Posterior vena cava (tissue), 2 donors: ENCODE measurements at regions not wholly inside any gene's neighbourhood (a gene's known extent, or its start where the extent isn't known, plus 50 kb on each side); places are given as distances from the start of the nearest gene placed in this dataset.
"Not testable (repeated sequence)": the region's sequence is repeated elsewhere in the genome, so short reads cannot be mapped to it uniquely, and the experiment has no call there.

Experiments used
- DNase-seq: peaks from one replicate; pipeline ENCODE4 v3.0.0-alpha.2; 2020; ENCODE audit warnings: low spot score
- intact Hi-C, 2 donors: fragments of 100-400 bp; cut with DNase I; formaldehyde crosslinking; loops; one replicate each; pipeline versions ENCODE4 v1.14.1 to v1.14.2; 2022 to 2023
- donor health status: DM: yes; HTN: yes; CAD: no.
- donor health status: DM: yes; HTN: yes; CAD: no.

GRCh38 chr14:48704639-48705038, 881.5 kb downstream of the RPS29 start:
- DNase-seq: no peak

GRCh38 chr14:48703728-48704467, 882.3 kb downstream of the RPS29 start:
- intact Hi-C loops: no loop called here
- DNase-seq: no peak

More at GRCh38 chr14:48704639-48705038, 881.5 kb downstream of the RPS29 start:
- intact Hi-C loops: no loop called here

- DNase-seq, intact Hi-C loops: not testable (repeated sequence)
Observed at GRCh38 chr14:48697362-48697761, 888.8 kb downstream of the RPS29 start.

DNA sequence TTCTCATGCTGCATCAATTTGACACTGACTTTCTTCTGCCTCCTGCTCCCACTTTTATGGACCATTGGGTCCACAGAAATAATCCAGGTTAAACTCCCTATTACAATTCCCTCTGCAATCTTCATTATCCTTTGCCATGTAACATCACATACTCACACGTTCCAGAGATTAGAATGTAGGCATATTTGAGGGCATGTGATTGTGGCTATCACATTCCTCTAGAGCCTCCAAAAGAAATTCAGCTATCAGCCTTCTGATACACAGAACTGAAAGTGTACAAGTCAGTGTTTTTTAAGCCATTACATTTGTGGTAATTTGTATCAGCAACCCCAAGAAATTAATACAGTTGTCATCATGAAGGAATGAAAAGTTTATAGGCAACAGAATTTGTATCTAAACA, 892.4 kb downstream of the RPS29 start:
- intact Hi-C loops: no loop called here
- DNase-seq: no peak

DNA sequence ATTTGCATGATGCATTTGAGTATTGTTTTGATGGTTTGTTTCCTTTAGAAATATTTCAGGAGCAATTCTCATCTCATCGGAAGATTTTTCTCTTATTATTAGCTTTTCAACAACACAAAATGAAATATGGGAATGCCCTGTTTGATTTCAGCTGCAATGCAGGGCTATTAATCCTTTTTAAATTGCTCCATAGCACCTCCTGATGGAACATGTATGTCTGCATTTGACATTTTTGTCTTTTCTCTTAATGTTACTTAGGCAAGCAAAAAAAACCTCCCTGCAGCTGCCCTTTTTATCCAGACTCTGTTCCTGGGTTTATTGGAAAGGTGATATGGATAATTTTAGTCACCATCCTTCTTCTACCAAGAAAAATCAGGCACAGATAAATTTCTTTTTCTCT, 895.8 kb downstream of the RPS29 start:
- no peak for DNase-seq
- intact Hi-C loops: no loop called here

DNA sequence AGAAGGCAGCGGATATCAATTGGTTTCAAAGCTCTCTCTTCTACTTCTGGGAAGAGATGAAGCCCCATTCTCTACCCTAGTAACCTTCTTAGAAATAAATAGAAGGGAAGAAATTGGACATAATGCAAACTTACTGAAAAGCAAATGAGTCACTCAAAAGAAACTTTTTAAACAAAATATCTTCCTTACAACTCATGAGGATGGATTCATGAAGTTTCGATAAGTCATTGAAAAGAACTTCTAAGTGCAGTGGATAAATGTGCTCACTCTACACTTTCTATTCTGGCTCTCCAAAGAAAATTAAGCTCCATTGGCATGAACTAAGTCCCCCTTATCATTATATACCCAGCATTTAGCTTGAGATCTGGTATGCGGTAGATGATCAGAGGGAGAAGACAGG, 899.5 kb downstream of the RPS29 start:
- intact Hi-C loops: no loop called here
- no peak for DNase-seq

DNA sequence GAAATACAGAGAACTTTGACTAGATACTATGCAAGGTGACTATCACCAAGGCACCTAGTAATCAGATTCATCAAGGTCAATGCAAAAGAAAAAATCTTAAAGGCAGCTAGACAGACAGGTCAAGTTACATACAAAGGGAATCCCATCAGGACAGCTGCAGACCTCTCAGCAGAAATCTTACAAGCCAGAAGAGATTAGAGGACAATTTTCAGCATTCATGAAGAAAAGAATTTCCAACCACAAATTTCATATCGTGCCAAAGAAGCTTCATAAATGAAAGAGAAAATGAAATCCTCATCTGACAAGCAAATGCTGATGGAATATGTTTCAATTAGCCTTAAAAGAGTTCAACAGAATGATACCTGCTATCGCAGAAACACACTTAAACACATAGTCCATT, 913.7 kb downstream of the RPS29 start:
- no peak for DNase-seq
- intact Hi-C loops: no loop called here

- no peak for DNase-seq
- intact Hi-C loops: no loop called here
Observed at GRCh38 chr14:48670939-48671338, 915.2 kb downstream of the RPS29 start.

DNA sequence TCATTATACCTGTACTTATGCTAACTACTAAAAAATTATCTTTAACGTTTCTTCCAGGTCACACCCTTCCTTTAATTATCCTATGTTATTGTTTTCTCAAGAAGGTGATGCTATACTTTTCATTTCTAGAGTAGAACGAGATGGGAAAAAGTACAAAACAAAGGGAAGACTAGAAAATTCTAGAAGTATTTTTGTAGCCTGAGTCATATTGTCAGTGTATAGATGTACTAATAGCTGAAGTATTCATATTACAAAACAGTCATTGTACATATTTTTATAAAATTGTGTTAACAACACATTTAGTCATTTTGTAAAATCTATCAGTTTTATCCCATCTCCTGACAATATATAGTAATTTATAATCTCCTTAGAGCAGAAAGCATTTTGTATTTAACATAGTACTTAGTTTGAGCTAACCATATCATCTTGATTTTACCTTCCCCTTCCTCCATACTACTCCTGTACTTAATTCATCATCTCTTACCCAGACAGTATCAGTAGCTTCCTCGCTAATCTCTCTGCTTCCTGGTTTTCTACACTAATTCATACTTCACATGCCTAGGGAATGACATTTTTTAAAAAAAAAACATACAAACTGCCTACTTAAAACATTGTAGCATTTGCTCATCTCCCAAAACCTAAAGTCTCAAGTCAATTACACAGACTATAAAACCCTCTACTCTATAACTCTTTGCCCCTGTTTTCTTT, 920.9 kb downstream of the RPS29 start:
- intact Hi-C loops: no loop called here
- no peak for DNase-seq

DNA sequence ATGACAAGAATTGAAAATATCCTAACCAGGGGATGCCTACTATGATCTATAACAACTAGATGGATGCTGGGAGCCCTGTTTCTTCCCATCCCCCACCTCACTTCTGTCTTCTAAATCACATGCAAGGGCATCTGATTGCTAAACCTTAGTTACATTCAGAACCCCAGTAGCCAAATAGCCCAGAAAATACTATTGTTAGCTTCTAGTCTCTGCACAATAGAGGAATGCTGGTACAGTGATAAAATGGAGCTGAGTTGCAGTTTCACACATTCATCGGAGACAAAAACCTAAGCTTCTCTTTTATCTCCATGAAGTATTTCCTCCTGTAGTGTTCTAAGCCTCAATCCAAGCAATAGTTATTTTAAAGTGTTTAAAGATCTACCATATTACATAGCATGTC, 942.9 kb downstream of the RPS29 start:
- no peak for DNase-seq
- intact Hi-C loops: no loop called here

- intact Hi-C loops: no loop called here
- no peak for DNase-seq
Observed at GRCh38 chr14:48628870-48629269, 953.5 kb upstream of the MDGA2 start.

GRCh38 chr14:48622980-48623379, 947.6 kb upstream of the MDGA2 start:
- DNase-seq: no peak
- intact Hi-C loops: no loop called here

GRCh38 chr14:48618057-48618456, 942.7 kb upstream of the MDGA2 start:
- intact Hi-C loops: no loop called here
- no peak for DNase-seq

DNA sequence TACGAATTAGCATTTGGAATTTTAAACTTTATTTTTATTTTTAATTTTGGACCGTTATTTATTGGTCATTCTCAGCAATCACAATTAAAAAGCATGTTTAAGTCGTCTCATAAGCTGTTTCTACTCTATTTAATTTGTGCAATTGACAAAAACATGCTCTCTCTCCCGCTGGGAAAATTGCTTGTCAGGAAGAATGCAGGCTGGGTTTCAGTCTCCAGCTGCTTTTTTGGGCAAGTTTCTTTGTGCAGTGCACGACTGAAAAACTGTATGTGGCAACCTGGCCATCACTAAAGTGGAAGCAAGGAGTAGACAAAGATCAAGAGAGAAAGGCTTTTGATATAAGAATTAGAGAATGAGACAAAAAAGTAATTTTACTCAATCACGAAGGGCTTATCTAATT, 941.5 kb upstream of the MDGA2 start:
- intact Hi-C loops: no loop called here

DNA sequence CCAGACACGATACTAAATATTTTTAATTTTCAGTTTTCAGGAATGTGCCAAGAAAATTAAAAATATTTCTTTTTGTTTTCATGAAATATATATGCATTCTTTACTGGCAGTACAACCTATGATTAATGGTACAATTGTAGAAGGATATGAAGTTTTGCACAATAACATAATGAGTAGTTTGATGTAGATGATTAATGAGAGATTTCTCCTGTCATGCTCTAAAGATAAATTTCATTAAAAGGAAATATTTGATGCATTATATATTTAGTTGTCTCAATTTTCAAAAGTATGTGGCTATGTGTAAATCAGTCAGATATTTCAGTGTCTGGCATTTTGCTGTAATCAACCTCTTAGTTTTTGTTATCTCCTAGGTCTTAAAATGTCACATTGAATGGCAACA, 940.2 kb upstream of the MDGA2 start:
- DNase-seq: no peak
- intact Hi-C loops: no loop called here

More for the DNA sequence above, 941.5 kb upstream of the MDGA2 start:
- no peak for DNase-seq

DNA sequence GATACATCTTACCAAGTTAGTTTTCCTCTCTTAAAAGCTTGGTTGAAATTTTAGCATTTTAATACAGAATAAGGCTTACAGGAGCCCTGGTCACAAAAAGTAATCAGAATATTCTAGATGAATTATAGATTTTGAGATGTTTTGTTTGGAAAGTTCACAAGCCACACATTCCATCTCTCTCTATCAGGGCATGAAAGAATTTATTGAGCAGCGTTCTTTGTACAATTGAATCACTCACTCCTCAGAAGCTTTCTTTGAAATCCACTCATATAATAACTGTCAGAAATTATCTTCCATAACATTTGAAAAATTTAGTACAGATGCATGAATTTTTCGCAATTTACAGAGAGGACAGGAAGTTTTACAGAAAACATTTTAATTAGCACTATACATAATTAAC, 938.6 kb upstream of the MDGA2 start:
- DNase-seq: no peak
- intact Hi-C loops: no loop called here

DNA sequence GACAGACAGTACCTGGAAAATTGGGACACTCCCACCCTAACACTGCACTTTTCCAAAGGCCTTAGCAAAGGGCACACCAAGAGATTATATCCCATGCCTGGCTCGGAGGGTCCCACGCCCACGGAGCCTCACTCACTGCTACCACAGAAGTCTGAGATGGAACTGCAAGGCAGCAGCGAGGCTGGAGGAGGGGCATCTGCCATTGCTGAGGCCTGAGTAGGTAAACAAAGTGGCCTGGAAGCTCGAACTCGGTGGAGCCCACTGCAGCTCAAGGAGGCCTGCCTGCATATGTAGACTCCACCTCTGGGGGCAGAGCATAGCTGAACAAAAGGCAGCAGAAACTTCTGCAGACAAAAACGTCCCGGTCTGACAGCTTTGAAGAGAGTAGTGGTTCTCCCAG, 931.6 kb upstream of the MDGA2 start:
- DNase-seq, intact Hi-C loops: not testable (repeated sequence)

GRCh38 chr14:48598458-48598857, 923.1 kb upstream of the MDGA2 start:
- intact Hi-C loops: no loop called here

GRCh38 chr14:48586099-48586498, 910.7 kb upstream of the MDGA2 start:
- no peak for DNase-seq
- intact Hi-C loops: loop anchor here in 1 of 2 donors (5.0 kb wide), 1 partner anchor 1026 kb away; no protein-coding TSS in a partner anchor

More at GRCh38 chr14:48598458-48598857, 923.1 kb upstream of the MDGA2 start:
- no peak for DNase-seq

DNA sequence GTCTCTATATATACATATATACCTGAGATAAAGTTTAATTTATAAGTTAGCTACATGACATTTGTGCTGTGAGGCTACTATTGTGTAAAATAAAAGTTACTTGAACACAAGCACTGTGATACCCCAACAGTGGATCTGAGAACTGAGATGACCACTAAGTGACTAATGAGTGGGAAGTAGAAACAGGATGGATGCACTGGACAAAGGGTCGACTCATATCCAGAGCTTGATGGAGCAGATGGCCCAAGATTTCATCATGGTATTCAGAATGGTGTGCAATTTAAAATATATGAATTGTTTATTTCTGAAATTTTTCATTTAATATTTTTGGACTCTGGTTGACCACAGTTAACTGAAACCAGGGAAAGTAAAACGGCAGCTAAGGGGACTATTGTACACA, 908.6 kb upstream of the MDGA2 start:
- DNase-seq: no peak
- intact Hi-C loops: no loop called here

DNA sequence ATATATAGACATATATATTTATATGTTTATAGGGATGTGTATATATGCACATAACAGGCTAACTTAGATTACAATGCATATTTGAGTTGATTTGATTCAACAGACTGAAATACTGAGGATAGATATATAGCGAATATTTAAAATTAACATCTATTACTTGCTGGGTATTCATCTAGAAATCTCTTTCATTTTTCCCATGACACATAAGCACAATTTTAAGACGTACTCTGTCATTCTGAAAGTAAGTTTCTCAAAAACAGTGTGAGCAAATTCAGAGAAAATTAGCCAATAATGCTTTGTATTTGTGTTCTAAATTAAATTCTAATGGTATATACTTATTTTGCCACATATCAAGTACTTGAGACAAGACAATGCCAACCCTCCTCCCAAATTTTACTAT, 907.5 kb upstream of the MDGA2 start:
- DNase-seq: no peak
- intact Hi-C loops: no loop called here
